ENCODE measurements at regions not wholly inside any gene's neighbourhood (a gene's known extent, or its start where the extent isn't known, plus 50 kb on each side); places are given as distances from the start of the nearest gene placed in this dataset.

DNA sequence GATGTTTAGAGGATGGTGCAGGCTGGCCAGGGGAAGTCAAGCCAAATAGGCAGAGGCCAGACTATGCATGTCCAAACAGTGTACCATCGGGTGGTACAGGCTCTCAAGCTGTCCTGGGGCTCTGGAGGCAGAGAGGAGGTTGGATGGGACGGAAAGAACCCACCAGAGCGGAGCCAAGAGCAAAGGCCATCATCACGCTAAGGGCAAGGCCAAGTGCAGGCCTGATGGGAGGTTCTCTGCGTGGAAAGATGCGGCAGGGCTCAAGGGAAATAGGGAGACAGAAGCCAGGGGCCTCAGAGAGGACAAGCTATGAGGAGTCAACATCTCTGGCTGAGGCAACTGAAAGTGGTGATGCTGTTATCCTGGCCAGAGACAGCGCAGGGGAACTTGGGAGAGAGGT is 102.7 kb downstream of the ASB7 start:
- Mint-ChIP-seq H3K36me3 (ENCODE audit: low read depth) (peaks cover 17% of the 10 kb centered on the region), H3K4me3 (no peak overlapping the region), H3K27me3 (ENCODE audit: insufficient read depth, low read depth, poor library complexity) (peaks cover 2% of the 10 kb centered on the region), H3K9me3 (peaks cover 36% of the 10 kb centered on the region), H3K4me1 (no peaks in the 10 kb centered on the region; the same call in 2 of the 3 replicates), H3K27ac (no peak overlapping the region)
- Histone ChIP-seq H3K79me2 (replicated peaks; ENCODE audit: insufficient read depth) (no peaks in the 10 kb centered on the region), H3K4me1 (ENCODE audit: insufficient read depth) (no peaks in the 10 kb centered on the region), H3K36me3 (ENCODE audit: insufficient read depth) (no peaks in the 10 kb centered on the region), H3K9me2 (ENCODE audit: insufficient read depth) (peaks cover 7% of the 10 kb centered on the region; the same call in 1 of the 2 replicates), H3F3A (replicated peaks; ENCODE audit: low read depth) (no peaks in the 10 kb centered on the region), H2AFZ (no peak overlapping the region), H3K4me3 (no peak overlapping the region), H3K4me2 (no peak overlapping the region), H3K27me3 (ENCODE audit: insufficient read depth) (no peaks in the 10 kb centered on the region), H3K27ac (ENCODE audit: low read depth) (no peak overlapping the region), H4K20me1 (replicated peaks; ENCODE audit: insufficient read depth) (no peaks in the 10 kb centered on the region)
- TF ChIP-seq STAT1 (IDR thresholded peaks at IDR 0.05; ENCODE audit: unreplicated experiment): no peak
- TF ChIP-seq, protein P1, sequence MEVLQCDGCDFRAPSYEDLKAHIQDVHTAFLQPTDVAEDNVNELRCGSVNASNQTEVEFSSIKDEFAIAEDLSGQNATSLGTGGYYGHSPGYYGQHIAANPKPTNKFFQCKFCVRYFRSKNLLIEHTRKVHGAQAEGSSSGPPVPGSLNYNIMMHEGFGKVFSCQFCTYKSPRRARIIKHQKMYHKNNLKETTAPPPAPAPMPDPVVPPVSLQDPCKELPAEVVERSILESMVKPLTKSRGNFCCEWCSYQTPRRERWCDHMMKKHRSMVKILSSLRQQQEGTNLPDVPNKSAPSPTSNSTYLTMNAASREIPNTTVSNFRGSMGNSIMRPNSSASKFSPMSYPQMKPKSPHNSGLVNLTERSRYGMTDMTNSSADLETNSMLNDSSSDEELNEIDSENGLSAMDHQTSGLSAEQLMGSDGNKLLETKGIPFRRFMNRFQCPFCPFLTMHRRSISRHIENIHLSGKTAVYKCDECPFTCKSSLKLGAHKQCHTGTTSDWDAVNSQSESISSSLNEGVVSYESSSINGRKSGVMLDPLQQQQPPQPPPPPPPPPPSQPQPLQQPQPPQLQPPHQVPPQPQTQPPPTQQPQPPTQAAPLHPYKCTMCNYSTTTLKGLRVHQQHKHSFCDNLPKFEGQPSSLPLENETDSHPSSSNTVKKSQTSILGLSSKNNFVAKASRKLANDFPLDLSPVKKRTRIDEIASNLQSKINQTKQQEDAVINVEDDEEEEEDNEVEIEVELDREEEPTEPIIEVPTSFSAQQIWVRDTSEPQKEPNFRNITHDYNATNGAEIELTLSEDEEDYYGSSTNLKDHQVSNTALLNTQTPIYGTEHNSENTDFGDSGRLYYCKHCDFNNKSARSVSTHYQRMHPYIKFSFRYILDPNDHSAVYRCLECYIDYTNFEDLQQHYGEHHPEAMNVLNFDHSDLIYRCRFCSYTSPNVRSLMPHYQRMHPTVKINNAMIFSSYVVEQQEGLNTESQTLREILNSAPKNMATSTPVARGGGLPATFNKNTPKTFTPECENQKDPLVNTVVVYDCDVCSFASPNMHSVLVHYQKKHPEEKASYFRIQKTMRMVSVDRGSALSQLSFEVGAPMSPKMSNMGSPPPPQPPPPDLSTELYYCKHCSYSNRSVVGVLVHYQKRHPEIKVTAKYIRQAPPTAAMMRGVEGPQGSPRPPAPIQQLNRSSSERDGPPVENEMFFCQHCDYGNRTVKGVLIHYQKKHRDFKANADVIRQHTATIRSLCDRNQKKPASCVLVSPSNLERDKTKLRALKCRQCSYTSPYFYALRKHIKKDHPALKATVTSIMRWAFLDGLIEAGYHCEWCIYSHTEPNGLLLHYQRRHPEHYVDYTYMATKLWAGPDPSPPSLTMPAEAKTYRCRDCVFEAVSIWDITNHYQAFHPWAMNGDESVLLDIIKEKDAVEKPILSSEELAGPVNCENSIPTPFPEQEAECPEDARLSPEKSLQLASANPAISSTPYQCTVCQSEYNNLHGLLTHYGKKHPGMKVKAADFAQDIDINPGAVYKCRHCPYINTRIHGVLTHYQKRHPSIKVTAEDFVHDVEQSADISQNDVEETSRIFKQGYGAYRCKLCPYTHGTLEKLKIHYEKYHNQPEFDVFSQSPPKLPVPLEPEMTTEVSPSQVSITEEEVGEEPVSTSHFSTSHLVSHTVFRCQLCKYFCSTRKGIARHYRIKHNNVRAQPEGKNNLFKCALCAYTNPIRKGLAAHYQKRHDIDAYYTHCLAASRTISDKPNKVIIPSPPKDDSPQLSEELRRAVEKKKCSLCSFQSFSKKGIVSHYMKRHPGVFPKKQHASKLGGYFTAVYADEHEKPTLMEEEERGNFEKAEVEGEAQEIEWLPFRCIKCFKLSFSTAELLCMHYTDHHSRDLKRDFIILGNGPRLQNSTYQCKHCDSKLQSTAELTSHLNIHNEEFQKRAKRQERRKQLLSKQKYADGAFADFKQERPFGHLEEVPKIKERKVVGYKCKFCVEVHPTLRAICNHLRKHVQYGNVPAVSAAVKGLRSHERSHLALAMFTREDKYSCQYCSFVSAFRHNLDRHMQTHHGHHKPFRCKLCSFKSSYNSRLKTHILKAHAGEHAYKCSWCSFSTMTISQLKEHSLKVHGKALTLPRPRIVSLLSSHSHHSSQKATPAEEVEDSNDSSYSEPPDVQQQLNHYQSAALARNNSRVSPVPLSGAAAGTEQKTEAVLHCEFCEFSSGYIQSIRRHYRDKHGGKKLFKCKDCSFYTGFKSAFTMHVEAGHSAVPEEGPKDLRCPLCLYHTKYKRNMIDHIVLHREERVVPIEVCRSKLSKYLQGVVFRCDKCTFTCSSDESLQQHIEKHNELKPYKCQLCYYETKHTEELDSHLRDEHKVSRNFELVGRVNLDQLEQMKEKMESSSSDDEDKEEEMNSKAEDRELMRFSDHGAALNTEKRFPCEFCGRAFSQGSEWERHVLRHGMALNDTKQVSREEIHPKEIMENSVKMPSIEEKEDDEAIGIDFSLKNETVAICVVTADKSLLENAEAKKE (CRISPR knock-in tag; IDR thresholded peaks at IDR 0.05): no peak
- no peak for ATAC-seq
- DNase-seq (ENCODE audit: low spot score): no peak

DNA sequence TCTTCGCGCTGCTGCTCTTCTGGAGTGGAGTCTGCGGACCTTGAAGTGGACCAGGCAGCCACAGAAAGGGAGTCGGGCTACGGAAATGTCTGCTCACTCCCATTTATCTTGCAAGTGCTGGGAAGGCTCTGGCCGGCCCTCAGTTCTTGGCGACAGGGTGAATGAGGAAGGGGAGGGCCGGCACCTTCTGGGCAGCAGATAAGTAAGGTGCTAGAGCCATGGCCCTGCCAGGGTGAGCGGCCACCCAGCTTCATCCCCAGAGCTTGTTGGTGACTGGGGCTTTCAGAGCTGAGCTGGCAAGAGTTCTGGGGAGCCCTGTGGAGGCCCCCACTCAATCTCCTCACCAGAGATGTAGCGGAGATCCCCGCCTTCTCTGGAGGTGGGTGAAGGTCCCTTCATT is 103.5 kb downstream of the ASB7 start:
- Histone ChIP-seq H3K27ac (ENCODE audit: low read depth) (no peak overlapping the region), H3K9me2 (ENCODE audit: insufficient read depth) (peaks cover 7% of the 10 kb centered on the region; the same call in 1 of the 2 replicates), H2AFZ (no peak overlapping the region), H3K4me2 (no peak overlapping the region), H3K4me1 (ENCODE audit: insufficient read depth) (no peaks in the 10 kb centered on the region), H3K4me3 (no peak overlapping the region), H3K79me2 (replicated peaks; ENCODE audit: insufficient read depth) (no peaks in the 10 kb centered on the region), H3F3A (replicated peaks; ENCODE audit: low read depth) (no peaks in the 10 kb centered on the region), H4K20me1 (replicated peaks; ENCODE audit: insufficient read depth) (no peaks in the 10 kb centered on the region), H3K36me3 (ENCODE audit: insufficient read depth) (no peaks in the 10 kb centered on the region), H3K27me3 (ENCODE audit: insufficient read depth) (no peaks in the 10 kb centered on the region)
- DNase-seq (ENCODE audit: low spot score) (no peak), ATAC-seq (no peak)
- Mint-ChIP-seq H3K36me3 (ENCODE audit: low read depth) (peaks cover 24% of the 10 kb centered on the region), H3K4me1 (no peaks in the 10 kb centered on the region; the same call in 2 of the 3 replicates), H3K9me3 (peaks cover 44% of the 10 kb centered on the region), H3K27ac (no peak overlapping the region), H3K27me3 (ENCODE audit: insufficient read depth, low read depth, poor library complexity) (peaks cover 3% of the 10 kb centered on the region), H3K4me3 (no peak overlapping the region)
- TF ChIP-seq CREB1 (CRISPR knock-in tag; IDR thresholded peaks at IDR 0.05; ENCODE audit: low read depth): no peak
- TF ChIP-seq NANOG (IDR thresholded peaks at IDR 0.05; ENCODE audit: borderline replicate concordance): no peak
- TF ChIP-seq JUNB (IDR thresholded peaks at IDR 0.05; ENCODE audit: unreplicated experiment): no peak
- TF ChIP-seq, protein P2, sequence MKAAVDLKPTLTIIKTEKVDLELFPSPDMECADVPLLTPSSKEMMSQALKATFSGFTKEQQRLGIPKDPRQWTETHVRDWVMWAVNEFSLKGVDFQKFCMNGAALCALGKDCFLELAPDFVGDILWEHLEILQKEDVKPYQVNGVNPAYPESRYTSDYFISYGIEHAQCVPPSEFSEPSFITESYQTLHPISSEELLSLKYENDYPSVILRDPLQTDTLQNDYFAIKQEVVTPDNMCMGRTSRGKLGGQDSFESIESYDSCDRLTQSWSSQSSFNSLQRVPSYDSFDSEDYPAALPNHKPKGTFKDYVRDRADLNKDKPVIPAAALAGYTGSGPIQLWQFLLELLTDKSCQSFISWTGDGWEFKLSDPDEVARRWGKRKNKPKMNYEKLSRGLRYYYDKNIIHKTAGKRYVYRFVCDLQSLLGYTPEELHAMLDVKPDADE (IDR thresholded peaks at IDR 0.05): no peak
- TF ChIP-seq POLR2AphosphoS5 (IDR thresholded peaks at IDR 0.05; ENCODE audit: low read depth): no peak
- TF ChIP-seq, protein P3, sequence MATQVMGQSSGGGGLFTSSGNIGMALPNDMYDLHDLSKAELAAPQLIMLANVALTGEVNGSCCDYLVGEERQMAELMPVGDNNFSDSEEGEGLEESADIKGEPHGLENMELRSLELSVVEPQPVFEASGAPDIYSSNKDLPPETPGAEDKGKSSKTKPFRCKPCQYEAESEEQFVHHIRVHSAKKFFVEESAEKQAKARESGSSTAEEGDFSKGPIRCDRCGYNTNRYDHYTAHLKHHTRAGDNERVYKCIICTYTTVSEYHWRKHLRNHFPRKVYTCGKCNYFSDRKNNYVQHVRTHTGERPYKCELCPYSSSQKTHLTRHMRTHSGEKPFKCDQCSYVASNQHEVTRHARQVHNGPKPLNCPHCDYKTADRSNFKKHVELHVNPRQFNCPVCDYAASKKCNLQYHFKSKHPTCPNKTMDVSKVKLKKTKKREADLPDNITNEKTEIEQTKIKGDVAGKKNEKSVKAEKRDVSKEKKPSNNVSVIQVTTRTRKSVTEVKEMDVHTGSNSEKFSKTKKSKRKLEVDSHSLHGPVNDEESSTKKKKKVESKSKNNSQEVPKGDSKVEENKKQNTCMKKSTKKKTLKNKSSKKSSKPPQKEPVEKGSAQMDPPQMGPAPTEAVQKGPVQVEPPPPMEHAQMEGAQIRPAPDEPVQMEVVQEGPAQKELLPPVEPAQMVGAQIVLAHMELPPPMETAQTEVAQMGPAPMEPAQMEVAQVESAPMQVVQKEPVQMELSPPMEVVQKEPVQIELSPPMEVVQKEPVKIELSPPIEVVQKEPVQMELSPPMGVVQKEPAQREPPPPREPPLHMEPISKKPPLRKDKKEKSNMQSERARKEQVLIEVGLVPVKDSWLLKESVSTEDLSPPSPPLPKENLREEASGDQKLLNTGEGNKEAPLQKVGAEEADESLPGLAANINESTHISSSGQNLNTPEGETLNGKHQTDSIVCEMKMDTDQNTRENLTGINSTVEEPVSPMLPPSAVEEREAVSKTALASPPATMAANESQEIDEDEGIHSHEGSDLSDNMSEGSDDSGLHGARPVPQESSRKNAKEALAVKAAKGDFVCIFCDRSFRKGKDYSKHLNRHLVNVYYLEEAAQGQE (IDR thresholded peaks at IDR 0.05; ENCODE audit: unreplicated experiment): no peak
- TF ChIP-seq ZNF331 (CRISPR knock-in tag; IDR thresholded peaks at IDR 0.05; ENCODE audit: low read depth): no peak

Data from GM23338 (cell line).